GM12865 (cell line): ENCODE measurements at regions not wholly inside any gene's neighbourhood (a gene's known extent, or its start where the extent isn't known, plus 50 kb on each side); places are given as distances from the start of the nearest gene placed in this dataset.
A peak's percentile ranks its signal among the peaks of the same experiment; 100 is the strongest.

ENCODE experiments used
- DNase-seq: peaks from one replicate; pipeline ENCODE4 v3.0.0; 2010; ENCODE audit warnings: low read depth
- H3K4me3 ChIP-seq: 2 replicates; pipeline ENCODE4 v1.5.1; 2011; ENCODE audit warnings: mild to moderate bottlenecking, low read depth, low read length, control low read depth
- TF ChIP-seq, protein P1 (sequence below): IDR thresholded peaks from 2 replicates; pipeline ENCODE4 v1.5.1; 2011; ENCODE audit warnings: low read length, control low read depth, low read depth, inconsistent platforms; ENCODE audit not compliant: insufficient read depth; ENCODE audit errors: missing control alignments

GRCh38 chr18:76307293-76307690 is 187.8 kb downstream of the ZNF516 start:
- TF ChIP-seq, protein P1, sequence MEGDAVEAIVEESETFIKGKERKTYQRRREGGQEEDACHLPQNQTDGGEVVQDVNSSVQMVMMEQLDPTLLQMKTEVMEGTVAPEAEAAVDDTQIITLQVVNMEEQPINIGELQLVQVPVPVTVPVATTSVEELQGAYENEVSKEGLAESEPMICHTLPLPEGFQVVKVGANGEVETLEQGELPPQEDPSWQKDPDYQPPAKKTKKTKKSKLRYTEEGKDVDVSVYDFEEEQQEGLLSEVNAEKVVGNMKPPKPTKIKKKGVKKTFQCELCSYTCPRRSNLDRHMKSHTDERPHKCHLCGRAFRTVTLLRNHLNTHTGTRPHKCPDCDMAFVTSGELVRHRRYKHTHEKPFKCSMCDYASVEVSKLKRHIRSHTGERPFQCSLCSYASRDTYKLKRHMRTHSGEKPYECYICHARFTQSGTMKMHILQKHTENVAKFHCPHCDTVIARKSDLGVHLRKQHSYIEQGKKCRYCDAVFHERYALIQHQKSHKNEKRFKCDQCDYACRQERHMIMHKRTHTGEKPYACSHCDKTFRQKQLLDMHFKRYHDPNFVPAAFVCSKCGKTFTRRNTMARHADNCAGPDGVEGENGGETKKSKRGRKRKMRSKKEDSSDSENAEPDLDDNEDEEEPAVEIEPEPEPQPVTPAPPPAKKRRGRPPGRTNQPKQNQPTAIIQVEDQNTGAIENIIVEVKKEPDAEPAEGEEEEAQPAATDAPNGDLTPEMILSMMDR: no peak
- peak; percentile 58 for DNase-seq
- H3K4me3 ChIP-seq: no peak overlapping the region

GRCh38 chr18:76306685-76307292 is 188.3 kb downstream of the ZNF516 start:
- TF ChIP-seq, protein P1: peak; percentile 22
- no peak overlapping the region for H3K4me3 ChIP-seq

GRCh38 chr18:76285866-76286265 is 209.2 kb downstream of the ZNF516 start:
- TF ChIP-seq, protein P1: no peak
- no peak overlapping the region for H3K4me3 ChIP-seq

More at GRCh38 chr18:76306685-76307292, 188.3 kb downstream of the ZNF516 start:
- peak; percentile 82 for DNase-seq

GRCh38 chr18:76281565-76281964 is 213.5 kb downstream of the ZNF516 start:
- no peak for DNase-seq
- TF ChIP-seq, protein P1: no peak
- H3K4me3 ChIP-seq: no peak overlapping the region

More at GRCh38 chr18:76285866-76286265, 209.2 kb downstream of the ZNF516 start:
- DNase-seq: no peak

DNA sequence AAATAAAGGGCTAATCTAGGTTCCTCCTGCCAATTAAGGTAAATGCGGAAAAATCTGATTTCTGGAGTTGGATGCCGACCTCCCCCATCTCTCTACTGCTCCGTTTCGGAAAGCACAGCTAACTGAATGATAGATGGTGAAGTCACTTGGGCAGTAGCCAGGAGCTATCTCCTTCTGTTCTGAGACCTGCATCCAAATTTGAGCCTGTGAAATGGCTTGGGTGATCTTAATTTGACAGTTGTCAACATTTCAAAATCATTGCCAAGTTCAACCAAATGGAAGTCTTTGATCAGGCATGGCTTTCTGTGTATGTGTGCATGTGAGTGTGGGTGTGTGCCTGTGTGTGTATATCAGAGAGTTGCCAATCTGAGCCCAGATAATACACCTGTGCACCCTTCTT is 217.2 kb downstream of the ZNF516 start:
- H3K4me3 ChIP-seq: no peak overlapping the region
- DNase-seq: no peak
- TF ChIP-seq, protein P1: no peak

GRCh38 chr18:76275727-76276313 is 219.2 kb downstream of the ZNF516 start:
- peak; percentile 30 for DNase-seq
- TF ChIP-seq, protein P1: no peak
- H3K4me3 ChIP-seq: no peak overlapping the region
